GM23248 (cell line): ENCODE measurements at regions not wholly inside any gene's neighbourhood (a gene's known extent, or its start where the extent isn't known, plus 50 kb on each side); places are given as distances from the start of the nearest gene placed in this dataset.

Experiments
- DNase-seq: peaks from one replicate; pipeline ENCODE4 v3.0.0-alpha.2; 2015
- H2AFZ ChIP-seq: fragments of 200-600 bp; sonication (generic); 2 replicates; pipeline ENCODE4 v1.6.1; 2016; ENCODE audit warnings: antibody characterized with exemption
- H3F3A ChIP-seq: fragments of 200-600 bp; sonication (generic); 2 replicates; pipeline ENCODE4 v1.6.1; 2016; ENCODE audit warnings: mild to moderate bottlenecking, antibody characterized with exemption, mixed run types; ENCODE audit not compliant: insufficient read depth
- H3K27ac ChIP-seq: fragments of 200-600 bp; sonication (generic); 2 replicates; pipeline ENCODE4 v1.5.1; 2016; ENCODE audit warnings: mild to moderate bottlenecking
- H3K27me3 ChIP-seq: fragments of 200-600 bp; sonication (generic); replicated peaks from 2 replicates; pipeline ENCODE4 v1.6.1; 2016; ENCODE audit warnings: mild to moderate bottlenecking; ENCODE audit not compliant: insufficient read depth
- H3K36me3 ChIP-seq: fragments of 200-600 bp; sonication (generic); 2 replicates; pipeline ENCODE4 v1.6.1; 2016; ENCODE audit warnings: low read depth, mild to moderate bottlenecking
- H3K4me1 ChIP-seq: fragments of 200-600 bp; sonication (generic); 2 replicates; pipeline ENCODE4 v1.6.1; 2016; ENCODE audit warnings: mild to moderate bottlenecking; ENCODE audit not compliant: insufficient read depth
- H3K4me2 ChIP-seq: fragments of 200-600 bp; sonication (generic); one replicate; pipeline ENCODE4 v1.6.1; 2016; ENCODE audit warnings: mild to moderate bottlenecking; ENCODE audit not compliant: unreplicated experiment
- H3K4me3 ChIP-seq: fragments of 200-600 bp; sonication (generic); 2 replicates; pipeline ENCODE4 v1.5.1; 2016; ENCODE audit warnings: mild to moderate bottlenecking
- H3K79me2 ChIP-seq: fragments of 200-600 bp; sonication (generic); 2 replicates; pipeline ENCODE4 v1.6.1; 2016; ENCODE audit warnings: mild to moderate bottlenecking; ENCODE audit not compliant: insufficient read depth
- H3K9ac ChIP-seq: fragments of 200-600 bp; sonication (generic); 2 replicates; pipeline ENCODE4 v1.6.1; 2016; ENCODE audit warnings: mild to moderate bottlenecking
- H3K9me2 ChIP-seq: fragments of 200-600 bp; sonication (generic); 2 replicates; pipeline ENCODE4 v1.6.1; 2016; ENCODE audit warnings: mixed run types, mild to moderate bottlenecking, moderate library complexity; ENCODE audit not compliant: insufficient read depth
- H3K9me3 ChIP-seq: fragments of 200-600 bp; sonication (generic); one replicate; pipeline ENCODE4 v1.6.1; 2017; ENCODE audit warnings: low read depth
- H4K20me1 ChIP-seq: fragments of 200-600 bp; sonication (generic); 2 replicates; pipeline ENCODE4 v1.6.0; 2016; ENCODE audit not compliant: insufficient read depth
- EZH2 ChIP-seq: fragments of 200-600 bp; sonication (generic); IDR thresholded peaks from 2 replicates; pipeline ENCODE4 v1.6.1; 2018; ENCODE audit warnings: antibody characterized with exemption, mild to moderate bottlenecking; ENCODE audit not compliant: insufficient read depth, poor library complexity, severe bottlenecking
- EZH2phosphoT487 ChIP-seq: fragments of 200-600 bp; sonication (generic); IDR thresholded peaks from 2 replicates; pipeline ENCODE4 v1.6.1; 2018; ENCODE audit warnings: antibody characterized with exemption, moderate library complexity, mild to moderate bottlenecking, low read depth; ENCODE audit not compliant: insufficient read depth
- WGBS, 2 experiments: methylation state at CpG; one replicate each; pipeline ENCODE4 v1.1.6; 2015 to 2017; ENCODE audit warnings: low lambda C conversion rate in 2 of 2, low coverage in 1 of 2; ENCODE audit errors: missing lambda C conversion rate in 2 of 2; 5-methylcytosine and 5-hydroxymethylcytosine counted together
- in situ Hi-C: fragments of 300-500 bp; cut with MboI; formaldehyde crosslinking; loops from 2 replicates; pipeline ENCODE4 v1.15.0; 2020

GRCh38 chr3:14280326-14280725, 101.7 kb downstream of the LSM3 start:
- Histone ChIP-seq H3K4me1 (no peaks in the 10 kb centered on the region), H3K27me3 (0 out of 2 replicates have a peak, but pooled peaks cover 7% of the 10 kb centered on the region), H3K4me2 (no peak overlapping the region), H3K27ac (no peak overlapping the region), H2AFZ (no peak overlapping the region), H3K79me2 (no peaks in the 10 kb centered on the region), H3K4me3 (no peak overlapping the region), H3K36me3 (no peaks in the 10 kb centered on the region), H3K9me3 (no peaks in the 10 kb centered on the region), H3F3A (no peaks in the 10 kb centered on the region), H3K9ac (no peak overlapping the region), H3K9me2 (no peaks in the 10 kb centered on the region), H4K20me1 (no peaks in the 10 kb centered on the region)
- 59 to 64% methylated on average over 2 of the region's 2 CpGs for WGBS, 2 experiments
- in situ Hi-C loops, result no loop called here
- DNase-seq, result peak; percentile 32
- no peak for TF ChIP-seq EZH2phosphoT487
- TF ChIP-seq EZH2, result no peak

DNA sequence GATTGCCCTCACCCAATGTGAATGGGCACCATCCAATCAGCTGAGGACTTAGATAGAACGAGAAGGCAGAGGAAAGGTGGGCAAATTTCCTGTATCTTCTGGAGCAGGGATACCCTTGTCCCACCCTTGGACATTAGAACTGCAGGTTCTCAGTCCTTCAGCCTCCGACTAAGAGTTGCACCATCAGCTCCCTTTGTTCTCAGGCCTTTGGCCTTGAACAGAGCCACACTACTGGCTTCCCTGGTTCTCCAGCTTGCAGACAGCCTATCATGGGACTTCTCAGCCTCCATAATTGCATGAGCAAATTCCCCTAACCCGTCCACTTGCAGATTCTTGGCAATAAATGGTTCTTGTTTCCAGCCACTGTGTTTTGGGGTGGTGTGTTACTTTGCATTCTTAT, 102.4 kb downstream of the LSM3 start:
- Histone ChIP-seq H3K36me3 (no peaks in the 10 kb centered on the region), H4K20me1 (no peaks in the 10 kb centered on the region), H3K27me3 (0 out of 2 replicates have a peak, but pooled peaks cover 7% of the 10 kb centered on the region), H3K79me2 (no peaks in the 10 kb centered on the region), H3K4me3 (no peak overlapping the region), H3K4me2 (no peak overlapping the region), H3K9ac (no peak overlapping the region), H2AFZ (no peak overlapping the region), H3K4me1 (no peaks in the 10 kb centered on the region), H3K27ac (no peak overlapping the region), H3F3A (no peaks in the 10 kb centered on the region), H3K9me3 (no peaks in the 10 kb centered on the region), H3K9me2 (no peaks in the 10 kb centered on the region)
- DNase-seq, result no peak
- in situ Hi-C loops, result no loop called here
- WGBS, 2 experiments, result 45 to 49% methylated on average over 3 of the region's 3 CpGs
- no peak for TF ChIP-seq EZH2
- no peak for TF ChIP-seq EZH2phosphoT487

DNA sequence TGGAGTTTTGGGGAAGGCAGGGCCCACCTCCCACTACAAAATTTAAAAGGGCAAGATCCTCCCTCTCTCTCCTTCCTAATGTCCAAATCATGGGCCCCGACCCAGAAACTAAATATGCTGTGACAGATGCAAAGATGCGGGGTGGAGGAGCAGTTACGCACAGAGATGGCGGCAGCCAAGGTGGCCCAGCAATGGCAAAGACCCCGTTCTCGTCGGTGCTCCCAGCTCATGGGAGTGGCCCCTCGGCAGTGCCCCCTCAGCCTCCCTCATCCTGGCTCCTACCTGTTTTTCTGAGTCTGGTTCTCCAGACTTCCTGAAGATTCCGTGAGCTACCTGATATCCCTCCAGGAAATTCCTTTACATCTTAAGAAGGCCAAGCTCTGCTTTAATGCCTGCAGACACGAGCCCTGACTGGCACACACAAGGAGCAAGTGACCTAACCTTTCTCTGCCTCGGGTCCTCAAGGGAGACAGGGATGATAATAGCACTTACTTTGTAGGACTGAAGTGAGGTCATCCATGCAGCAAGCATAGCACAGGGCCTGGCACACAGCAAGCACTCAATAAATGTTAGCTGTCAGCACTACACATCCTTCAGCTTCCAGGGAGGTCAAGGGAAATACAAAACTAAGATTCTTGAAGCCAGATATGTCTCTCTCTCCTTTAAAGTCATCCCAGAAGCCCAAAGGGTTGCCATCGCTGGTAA, 103.5 kb downstream of the LSM3 start:
- TF ChIP-seq EZH2phosphoT487 (no peak), EZH2 (no peak)
- 70 to 73% methylated on average over 12 of the region's 12 CpGs for WGBS, 2 experiments
- DNase-seq, result no peak

GRCh38 chr3:14282706-14283075, 104.1 kb downstream of the LSM3 start:
- H3K9ac ChIP-seq, result no peak overlapping the region
- no peak overlapping the region for H3K27ac ChIP-seq
- no peaks in the 10 kb centered on the region for H3K9me2 ChIP-seq
- peaks cover 7% of the 10 kb centered on the region; the same call in 1 of the 2 replicates for H3K27me3 ChIP-seq
- no peaks in the 10 kb centered on the region for H4K20me1 ChIP-seq
- no peaks in the 10 kb centered on the region for H3K36me3 ChIP-seq
- no peak overlapping the region for H3K4me3 ChIP-seq
- no peak overlapping the region for H2AFZ ChIP-seq
- H3F3A ChIP-seq, result no peaks in the 10 kb centered on the region
- H3K4me2 ChIP-seq, result no peak overlapping the region
- no peaks in the 10 kb centered on the region for H3K9me3 ChIP-seq
- H3K79me2 ChIP-seq, result no peaks in the 10 kb centered on the region
- DNase-seq, result no peak
- in situ Hi-C loops, result no loop called here
- no peak for TF ChIP-seq EZH2
- H3K4me1 ChIP-seq, result no peaks in the 10 kb centered on the region
- 75 to 77% methylated on average over 6 of the region's 6 CpGs for WGBS, 2 experiments

More for the DNA sequence above, 103.5 kb downstream of the LSM3 start:
- H4K20me1 ChIP-seq, result no peaks in the 10 kb centered on the region
- no peak overlapping the region for H3K4me3 ChIP-seq
- no peaks in the 10 kb centered on the region for H3K9me3 ChIP-seq
- no peaks in the 10 kb centered on the region for H3K36me3 ChIP-seq
- no peaks in the 10 kb centered on the region for H3K9me2 ChIP-seq
- no peaks in the 10 kb centered on the region for H3K4me1 ChIP-seq
- no peak overlapping the region for H3K9ac ChIP-seq
- H2AFZ ChIP-seq, result no peak overlapping the region
- H3K4me2 ChIP-seq, result no peak overlapping the region
- H3F3A ChIP-seq, result no peaks in the 10 kb centered on the region
- H3K27ac ChIP-seq, result no peak overlapping the region
- in situ Hi-C loops, result no loop called here
- H3K79me2 ChIP-seq, result no peaks in the 10 kb centered on the region
- peaks cover 7% of the 10 kb centered on the region; the same call in 1 of the 2 replicates for H3K27me3 ChIP-seq
